H9 (cell line): ENCODE measurements at regions not wholly inside any gene's neighbourhood (a gene's known extent, or its start where the extent isn't known, plus 50 kb on each side); places are given as distances from the start of the nearest gene placed in this dataset.

Experiments
- DNase-seq: peaks from one replicate; pipeline ENCODE4 v3.0.0-alpha.2; 2017
- H2AFZ ChIP-seq: one replicate; pipeline ENCODE4 v1.6.1; 2013; ENCODE audit warnings: mild to moderate bottlenecking, low read length, control low read depth, moderate library complexity
- H2AK5ac ChIP-seq: 2 replicates; pipeline ENCODE4 v1.6.1; 2013; ENCODE audit warnings: low read length, control low read depth, mixed read lengths; ENCODE audit not compliant: insufficient read length
- H2BK120ac ChIP-seq: one replicate; pipeline ENCODE4 v1.6.1; 2013; ENCODE audit warnings: low read depth, mild to moderate bottlenecking, low read length, control low read depth, inconsistent platforms; ENCODE audit not compliant: poor library complexity, severe bottlenecking
- H2BK12ac ChIP-seq: 2 replicates; pipeline ENCODE4 v1.6.1; 2013; ENCODE audit warnings: low read length, control low read depth, mixed read lengths, low read depth; ENCODE audit not compliant: insufficient read length
- H2BK15ac ChIP-seq: 2 replicates; pipeline ENCODE4 v1.6.1; 2013; ENCODE audit warnings: low read depth, low read length, control low read depth
- H2BK20ac ChIP-seq: one replicate; pipeline ENCODE4 v1.6.1; 2013; ENCODE audit warnings: low read depth, mild to moderate bottlenecking, low read length, control low read depth, inconsistent platforms; ENCODE audit not compliant: poor library complexity, severe bottlenecking
- H2BK5ac ChIP-seq: 2 replicates; pipeline ENCODE4 v1.6.1; 2013; ENCODE audit warnings: low read length, control low read depth, mixed read lengths; ENCODE audit not compliant: insufficient read length
- H3K14ac ChIP-seq: 2 replicates; pipeline ENCODE4 v1.6.1; 2013; ENCODE audit warnings: low read length, control low read depth; ENCODE audit not compliant: insufficient read depth
- H3K18ac ChIP-seq: 2 replicates; pipeline ENCODE4 v1.6.1; 2013; ENCODE audit warnings: low read depth, mild to moderate bottlenecking, mixed read lengths, low read length, control low read depth; ENCODE audit not compliant: insufficient read length
- H3K23ac ChIP-seq: 2 replicates; pipeline ENCODE4 v1.6.1; 2013; ENCODE audit warnings: low read length, control low read depth, mixed read lengths, low read depth; ENCODE audit not compliant: insufficient read length
- H3K23me2 ChIP-seq: 2 replicates; pipeline ENCODE4 v1.6.1; 2013; ENCODE audit warnings: low read depth, mild to moderate bottlenecking, mixed read lengths, low read length, control low read depth; ENCODE audit not compliant: insufficient read length, poor library complexity, severe bottlenecking
- H3K27ac ChIP-seq: 2 replicates; pipeline ENCODE4 v1.5.1; 2013; ENCODE audit warnings: low read length, control low read depth, mixed read lengths, low read depth; ENCODE audit not compliant: insufficient read length
- H3K27me3 ChIP-seq: 2 replicates; pipeline ENCODE4 v1.6.1; 2013; ENCODE audit warnings: low read length, control low read depth, inconsistent platforms; ENCODE audit not compliant: insufficient read depth
- H3K4ac ChIP-seq: 2 replicates; pipeline ENCODE4 v1.6.1; 2013; ENCODE audit warnings: low read depth, mild to moderate bottlenecking, control low read depth, inconsistent platforms, low read length, moderate library complexity
- H3K4me1 ChIP-seq: 2 replicates; pipeline ENCODE4 v1.6.1; 2013; ENCODE audit warnings: low read length, control low read depth, inconsistent platforms; ENCODE audit not compliant: insufficient read depth
- H3K4me2 ChIP-seq: 2 replicates; pipeline ENCODE4 v1.6.1; 2013; ENCODE audit warnings: low read length, control low read depth, mixed read lengths; ENCODE audit not compliant: insufficient read length, insufficient read depth
- H3K56ac ChIP-seq: 2 replicates; pipeline ENCODE4 v1.6.1; 2013; ENCODE audit warnings: low read depth, mild to moderate bottlenecking, mixed read lengths, low read length, control low read depth; ENCODE audit not compliant: insufficient read length
- H3K79me1 ChIP-seq: 2 replicates; pipeline ENCODE4 v1.6.1; 2013; ENCODE audit warnings: low read depth, mild to moderate bottlenecking, moderate library complexity, low read length, control low read depth, inconsistent platforms; ENCODE audit not compliant: insufficient read depth, poor library complexity, severe bottlenecking
- H3K79me2 ChIP-seq: 2 replicates; pipeline ENCODE4 v1.6.1; 2013; ENCODE audit warnings: low read length, control low read depth, inconsistent platforms; ENCODE audit not compliant: insufficient read depth
- H3K9ac ChIP-seq: 2 replicates; pipeline ENCODE4 v1.6.1; 2013; ENCODE audit warnings: low read length, control low read depth, mixed read lengths; ENCODE audit not compliant: insufficient read length; ENCODE audit errors: extremely low read depth
- H3K9me3 ChIP-seq: one replicate; pipeline ENCODE4 v1.6.1; 2013; ENCODE audit warnings: low read depth, low read length, inconsistent platforms; ENCODE audit not compliant: control insufficient read depth
- H3T11ph ChIP-seq: one replicate; pipeline ENCODE4 v1.6.1; 2013; ENCODE audit warnings: mild to moderate bottlenecking, low read length, control low read depth, inconsistent platforms
- H4K20me1 ChIP-seq: one replicate; pipeline ENCODE4 v1.6.1; 2013; ENCODE audit not compliant: control insufficient read depth, insufficient read length, insufficient read depth
- H4K5ac ChIP-seq: 2 replicates; pipeline ENCODE4 v1.6.1; 2013; ENCODE audit warnings: low read depth, mild to moderate bottlenecking, mixed read lengths, low read length, control low read depth; ENCODE audit not compliant: insufficient read length
- H4K8ac ChIP-seq: replicated peaks from 2 replicates; pipeline ENCODE4 v1.6.1; 2013; ENCODE audit warnings: low read length, control low read depth, mixed read lengths, low read depth; ENCODE audit not compliant: insufficient read length
- H4K91ac ChIP-seq: 2 replicates; pipeline ENCODE4 v1.6.1; 2013; ENCODE audit warnings: low read depth, mild to moderate bottlenecking, moderate library complexity, mixed read lengths, low read length, control low read depth; ENCODE audit not compliant: insufficient read length
- H3K27ac Mint-ChIP-seq, 3 experiments: 2 replicates in 2 of 3; 3 replicates in 1 of 3; pipeline ENCODE4 v1.8.0; 2020 to 2021; ENCODE audit warnings: mixed read lengths in 3 of 3, mild to moderate bottlenecking in 1 of 3, moderate library complexity in 1 of 3
- H3K27me3 Mint-ChIP-seq: 2 replicates; pipeline ENCODE4 v1.8.0; 2021; ENCODE audit warnings: low read depth, mild to moderate bottlenecking, moderate library complexity, mixed read lengths
- H3K36me3 Mint-ChIP-seq, 3 experiments: 2 replicates in 2 of 3; 3 replicates in 1 of 3; pipeline ENCODE4 v1.8.0; 2020 to 2021; ENCODE audit warnings: low read depth in 3 of 3, mixed read lengths in 3 of 3; ENCODE audit not compliant: insufficient read depth in 1 of 3
- H3K4me1 Mint-ChIP-seq, 2 experiments: 2 replicates each; pipeline ENCODE4 v1.8.0; 2020; ENCODE audit warnings: mixed read lengths in 2 of 2
- H3K4me3 Mint-ChIP-seq, 2 experiments: 2 replicates in 1 of 2; 3 replicates in 1 of 2; pipeline ENCODE4 v1.8.0; 2020 to 2021; ENCODE audit warnings: mild to moderate bottlenecking in 2 of 2, mixed read lengths in 2 of 2, moderate library complexity in 1 of 2
- H3K9me3 Mint-ChIP-seq, 2 experiments: 2 replicates in 1 of 2; 3 replicates in 1 of 2; pipeline ENCODE4 v1.8.0; 2020; ENCODE audit warnings: mild to moderate bottlenecking in 2 of 2, mixed read lengths in 2 of 2, moderate library complexity in 1 of 2
- CTCF ChIP-seq: fragments of 200-600 bp; sonication (generic); conservative IDR thresholded peaks from 3 replicates; pipeline ENCODE4 v1.8.0; 2021; ENCODE audit warnings: antibody characterized with exemption, mild to moderate bottlenecking
- WGBS: extraction: QIAGEN DNeasy Blood & Tissue Kit; methylation state at CpG from one replicate; pipeline ENCODE4 v1.1.7; 2013; ENCODE audit warnings: missing lambda C conversion rate, low lambda C conversion rate, mixed read lengths; ENCODE audit not compliant: insufficient read length; ENCODE audit errors: extremely low coverage; 5-methylcytosine and 5-hydroxymethylcytosine counted together

DNA sequence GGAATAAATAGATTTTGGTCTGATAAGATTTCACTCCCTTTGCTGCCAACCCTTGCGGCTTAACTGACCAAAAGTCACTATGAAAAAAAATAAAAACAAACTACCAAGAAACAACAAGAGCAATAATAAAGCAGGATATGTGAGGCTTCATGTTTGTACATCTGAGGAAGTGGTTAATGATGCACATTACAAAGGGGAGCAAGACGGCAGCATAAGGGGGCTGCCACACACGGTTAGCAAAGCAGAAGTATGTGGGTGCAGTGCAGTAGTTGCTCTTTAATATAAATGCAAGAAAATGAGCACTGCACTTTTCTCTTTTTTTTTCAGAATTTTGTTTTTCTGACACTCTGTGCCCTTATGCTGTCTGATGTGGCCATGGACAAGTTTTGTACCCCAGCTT lies 377.1 kb upstream of the CNTNAP5 start:
- Histone ChIP-seq H2BK5ac (no peak overlapping the region), H2BK15ac (no peak overlapping the region), H3K23me2 (no peaks in the 10 kb centered on the region), H2BK120ac (no peak overlapping the region), H4K8ac (no peak overlapping the region), H4K5ac (no peak overlapping the region), H2AFZ (no peak overlapping the region), H3K79me2 (no peaks in the 10 kb centered on the region), H4K20me1 (no peaks in the 10 kb centered on the region), H3K27me3 (no peaks in the 10 kb centered on the region), H3K18ac (no peak overlapping the region), H3K9me3 (no peaks in the 10 kb centered on the region), H3K9ac (no peak overlapping the region), H3K23ac (no peak overlapping the region), H3K4me2 (no peak overlapping the region), H3K56ac (no peak overlapping the region), H3T11ph (no peak overlapping the region), H3K79me1 (no peaks in the 10 kb centered on the region), H2AK5ac (no peak overlapping the region), H2BK12ac (no peak overlapping the region), H2BK20ac (no peak overlapping the region), H3K4me1 (no peaks in the 10 kb centered on the region), H3K4ac (no peak overlapping the region), H3K27ac (no peak overlapping the region), H4K91ac (no peak overlapping the region), H3K14ac (no peak overlapping the region)
- Mint-ChIP-seq H3K4me1 (peaks cover 8 to 9% of the 10 kb centered on the region in 2 experiments), H3K9me3 (no peaks in the 10 kb centered on the region), H3K4me3 (no peak overlapping the region), H3K27ac (peak overlapping the region in 1 of 3 experiments; percentile 15; a peak in 1 of 7 replicates), H3K27me3 (no peaks in the 10 kb centered on the region), H3K36me3 (no peaks in the 10 kb centered on the region)
- TF ChIP-seq CTCF = no peak
- WGBS = no CpG with 5 or more reads among the region's 3 CpGs
- no peak for DNase-seq
